Ovary (tissue), 7 donors: ENCODE measurements at regions not wholly inside any gene's neighbourhood (a gene's known extent, or its start where the extent isn't known, plus 50 kb on each side); places are given as distances from the start of the nearest gene placed in this dataset.
A peak's percentile ranks its signal among the peaks of the same experiment; 100 is the strongest.

Experiments
- DNase-seq, 5 donors: peaks; one replicate each; pipeline ENCODE4 v3.0.0-alpha.2; 2019 to 2020
- H3K27ac ChIP-seq, 2 donors: fragments of 200-600 bp; one replicate each; pipeline versions ENCODE4 v1.5.1 to v1.8.0; 2019 to 2022
- H3K27me3 ChIP-seq: fragments of 200-600 bp; one replicate; pipeline ENCODE4 v1.8.0; 2022
- H3K36me3 ChIP-seq: fragments of 200-600 bp; sonication (generic); one replicate; pipeline ENCODE4 v1.5.1; 2019
- H3K4me1 ChIP-seq: one replicate; pipeline ENCODE4 v1.8.1; 2013; ENCODE audit warnings: mild to moderate bottlenecking, moderate library complexity; ENCODE audit not compliant: insufficient read depth
- H3K4me3 ChIP-seq: fragments of 200-600 bp; sonication (generic); one replicate; pipeline ENCODE4 v1.5.1; 2017
- H3K9me3 ChIP-seq, 2 donors: fragments of 200-600 bp in 1 of 2; sonication (generic) in 1 of 2; one replicate each; pipeline versions ENCODE4 v1.5.1 to v1.8.1; 2013 to 2019; ENCODE audit warnings: mild to moderate bottlenecking in 1 of 2, moderate library complexity in 1 of 2
- EP300 ChIP-seq: sonication (generic); formaldehyde crosslinking; IDR thresholded peaks from one replicate; pipeline ENCODE4 v1.6.1; 2017; ENCODE audit warnings: antibody characterized with exemption
- POLR2A ChIP-seq: fragments of 450-650 bp; IDR thresholded peaks from one replicate; pipeline ENCODE4 v1.6.1; 2017; ENCODE audit warnings: antibody characterized with exemption, mild to moderate bottlenecking, moderate library complexity
- WGBS, 3 donors: extraction: QIAGEN DNeasy Blood & Tissue Kit in 1 of 3; methylation state at CpG; one replicate each; pipeline versions ENCODE4 v1.1.5 to v1.1.7; 2013 to 2017; 5-methylcytosine and 5-hydroxymethylcytosine counted together
- intact Hi-C, 4 donors: fragments of 100-400 bp; cut with DNase I; formaldehyde crosslinking; loops; one replicate each; pipeline versions ENCODE4 v1.11.0 to v1.15.1; 2022 to 2023
- TF ChIP-seq, protein P1 (sequence below), 3 donors: fragments of 450-650 bp in 2 of 3; fragments of 200-600 bp in 1 of 3; IDR thresholded peaks; one replicate each; pipeline versions ENCODE4 v1.5.1 to v1.8.0; 2016 to 2022; ENCODE audit warnings: antibody characterized with exemption in 3 of 3, mild to moderate bottlenecking in 1 of 3
- donor health status: DM: no; HTN: no; CAD: no; lungs with moderate emphysema.
- donor health status: DM: no; HTN: no; CAD: no.
- donor health status: Bipolar disorder and iron deficiency.
- donor health status: DM: no; HTN: no; CAD: no.
- donor health status: DM: yes; HTN: yes; CAD: no.

- Histone ChIP-seq H3K9me3 (no peaks in the 10 kb centered on the region), H3K4me1 (no peaks in the 10 kb centered on the region), H3K27me3 (no peaks in the 10 kb centered on the region), H3K27ac (no peak overlapping the region), H3K36me3 (no peaks in the 10 kb centered on the region), H3K4me3 (no peak overlapping the region)
- intact Hi-C loops, result loop anchor here in 1 of 4 donors (10.0 kb wide), 1 partner anchor 183 kb away; no protein-coding TSS in a partner anchor
- no peak for DNase-seq
- 39 to 58% (median 47%) methylated on average over 2 of the region's 2 CpGs for WGBS, 3 donors
- TF ChIP-seq POLR2A (no peak), EP300 (no peak)
- TF ChIP-seq, protein P1, sequence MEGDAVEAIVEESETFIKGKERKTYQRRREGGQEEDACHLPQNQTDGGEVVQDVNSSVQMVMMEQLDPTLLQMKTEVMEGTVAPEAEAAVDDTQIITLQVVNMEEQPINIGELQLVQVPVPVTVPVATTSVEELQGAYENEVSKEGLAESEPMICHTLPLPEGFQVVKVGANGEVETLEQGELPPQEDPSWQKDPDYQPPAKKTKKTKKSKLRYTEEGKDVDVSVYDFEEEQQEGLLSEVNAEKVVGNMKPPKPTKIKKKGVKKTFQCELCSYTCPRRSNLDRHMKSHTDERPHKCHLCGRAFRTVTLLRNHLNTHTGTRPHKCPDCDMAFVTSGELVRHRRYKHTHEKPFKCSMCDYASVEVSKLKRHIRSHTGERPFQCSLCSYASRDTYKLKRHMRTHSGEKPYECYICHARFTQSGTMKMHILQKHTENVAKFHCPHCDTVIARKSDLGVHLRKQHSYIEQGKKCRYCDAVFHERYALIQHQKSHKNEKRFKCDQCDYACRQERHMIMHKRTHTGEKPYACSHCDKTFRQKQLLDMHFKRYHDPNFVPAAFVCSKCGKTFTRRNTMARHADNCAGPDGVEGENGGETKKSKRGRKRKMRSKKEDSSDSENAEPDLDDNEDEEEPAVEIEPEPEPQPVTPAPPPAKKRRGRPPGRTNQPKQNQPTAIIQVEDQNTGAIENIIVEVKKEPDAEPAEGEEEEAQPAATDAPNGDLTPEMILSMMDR (IDR thresholded peaks at IDR 0.05), result no peak
Observed at GRCh38 chrX:84721416-84721815, 219.2 kb upstream of the HDX start.

- Histone ChIP-seq H3K9me3 (no peaks in the 10 kb centered on the region), H3K27me3 (no peaks in the 10 kb centered on the region), H3K4me3 (no peak overlapping the region), H3K27ac (no peak overlapping the region), H3K4me1 (no peaks in the 10 kb centered on the region), H3K36me3 (no peaks in the 10 kb centered on the region)
- intact Hi-C loops, result loop anchor here in 1 of 4 donors (10.0 kb wide), 1 partner anchor 180 kb away; no protein-coding TSS in a partner anchor
- WGBS, 3 donors, result 76 to 80% (median 78%) methylated on average over 5 of the region's 5 CpGs
- TF ChIP-seq EP300 (no peak), POLR2A (no peak)
- TF ChIP-seq, protein P1 (IDR thresholded peaks at IDR 0.05), result no peak
- no peak for DNase-seq
Observed at GRCh38 chrX:84724576-84724975, 222.3 kb upstream of the HDX start.

GRCh38 chrX:84729408-84729807, 227.2 kb upstream of the HDX start:
- Histone ChIP-seq H3K27me3 (no peaks in the 10 kb centered on the region), H3K4me3 (no peak overlapping the region), H3K9me3 (no peaks in the 10 kb centered on the region), H3K27ac (no peak overlapping the region), H3K36me3 (no peaks in the 10 kb centered on the region), H3K4me1 (no peaks in the 10 kb centered on the region)
- no peak for DNase-seq
- TF ChIP-seq POLR2A (no peak), EP300 (no peak)
- TF ChIP-seq, protein P1 (IDR thresholded peaks at IDR 0.05), result no peak
- intact Hi-C loops, result loop anchor here in 1 of 4 donors (10.0 kb wide), 1 partner anchor 175 kb away; no protein-coding TSS in a partner anchor
- WGBS, 3 donors, result 43 to 50% (median 45%) methylated on average over 4 of the region's 4 CpGs

GRCh38 chrX:84729809-84730208, 227.6 kb upstream of the HDX start:
- no peaks in the 10 kb centered on the region for H3K36me3 ChIP-seq
- no peaks in the 10 kb centered on the region for H3K4me1 ChIP-seq
- no peak overlapping the region for H3K27ac ChIP-seq
- no peaks in the 10 kb centered on the region for H3K27me3 ChIP-seq
- H3K4me3 ChIP-seq, result no peak overlapping the region
- intact Hi-C loops, result loop anchor here in 2 of 4 donors (10.0 kb wide), 1 partner anchor 175 kb away; no protein-coding TSS in a partner anchor
- no peak for TF ChIP-seq EP300
- TF ChIP-seq POLR2A, result no peak
- TF ChIP-seq, protein P1 (IDR thresholded peaks at IDR 0.05), result peak in 2 of 3 donors; percentile 34 to 48
- H3K9me3 ChIP-seq, result no peaks in the 10 kb centered on the region
- no peak for DNase-seq
- WGBS, 3 donors, result 15 to 26% (median 19%) methylated on average over 5 of the region's 5 CpGs
